ENCODE measurements at regions not wholly inside any gene's neighbourhood (a gene's known extent, or its start where the extent isn't known, plus 50 kb on each side); places are given as distances from the start of the nearest gene placed in this dataset.

DNA sequence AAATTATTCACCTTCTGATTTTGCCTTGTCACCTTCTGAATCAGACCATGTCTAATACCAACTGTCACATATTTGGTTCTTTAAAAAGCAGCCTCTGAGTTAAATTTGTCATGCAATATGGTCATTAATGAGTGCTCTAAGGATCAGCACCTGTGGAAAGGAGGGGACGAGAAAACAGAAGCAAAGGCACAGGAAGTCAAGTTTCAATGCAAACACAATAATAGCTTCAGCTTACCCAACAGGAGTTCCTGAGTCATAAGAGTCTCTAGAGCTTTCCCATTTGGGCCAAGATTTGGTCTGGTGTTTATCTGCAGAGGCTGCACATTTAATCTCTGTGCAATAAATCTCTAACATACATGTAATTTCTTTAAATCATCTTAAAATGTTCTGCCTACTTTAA is 889.8 kb downstream of the CDH8 start:
- TF ChIP-seq CTCF (IDR thresholded peaks at IDR 0.05) (no peak), POLR2A (IDR thresholded peaks at IDR 0.05) (no peak)

All from lower leg skin (tissue), 3 donors.